Heart left ventricle (tissue), 16 donors: ENCODE measurements at regions not wholly inside any gene's neighbourhood (a gene's known extent, or its start where the extent isn't known, plus 50 kb on each side); places are given as distances from the start of the nearest gene placed in this dataset.

ENCODE experiments used
- ATAC-seq, 4 donors: fragments of 200-7000 bp; cut with Tn5 transposase; one replicate each; pipeline ENCODE4 v1.9.1; 2020 to 2022; ENCODE audit warnings: moderate library complexity in 4 of 4, mild to moderate bottlenecking in 3 of 4, moderate number of reproducible peaks in 1 of 4
- DNase-seq, 5 donors: peaks; one replicate each; pipeline ENCODE4 v3.0.0-alpha.2; 2020
- H3K27ac ChIP-seq, 12 donors: fragments of 200-600 bp; sonication (generic) in 4 of 12; one replicate each; pipeline versions ENCODE4 v1.5.0 to v1.8.0; 2016 to 2022; ENCODE audit warnings: mild to moderate bottlenecking in 2 of 12
- H3K27me3 ChIP-seq, 9 donors: fragments of 200-600 bp; sonication (generic) in 2 of 9; one replicate each; pipeline versions ENCODE4 v1.5.1 to v1.8.0; 2016 to 2022; ENCODE audit warnings: mild to moderate bottlenecking in 3 of 9
- H3K36me3 ChIP-seq, 9 donors: fragments of 200-600 bp; sonication (generic) in 2 of 9; one replicate each; pipeline versions ENCODE4 v1.5.0 to v1.8.0; 2018 to 2022; ENCODE audit warnings: mild to moderate bottlenecking in 2 of 9
- H3K4me1 ChIP-seq, 12 donors: fragments of 200-600 bp; sonication (generic) in 4 of 12; one replicate each; pipeline versions ENCODE4 v1.5.0 to v1.8.0; 2016 to 2022; ENCODE audit warnings: mild to moderate bottlenecking in 3 of 12
- H3K4me3 ChIP-seq, 12 donors: fragments of 200-600 bp; sonication (generic) in 4 of 12; one replicate each; pipeline versions ENCODE4 v1.5.0 to v1.8.0; 2017 to 2022; ENCODE audit warnings: mild to moderate bottlenecking in 9 of 12, moderate library complexity in 4 of 12
- H3K9me3 ChIP-seq, 12 donors: fragments of 200-600 bp; sonication (generic) in 4 of 12; one replicate each; pipeline versions ENCODE4 v1.5.0 to v1.8.0; 2016 to 2022; ENCODE audit warnings: mild to moderate bottlenecking in 1 of 12
- CTCF ChIP-seq, 12 donors: fragments of 200-600 bp; sonication (generic) in 4 of 12; IDR thresholded peaks; one replicate each; pipeline versions ENCODE4 v1.5.0 to v1.8.0; 2018 to 2022; ENCODE audit warnings: antibody characterized with exemption in 12 of 12, mild to moderate bottlenecking in 5 of 12
- POLR2A ChIP-seq, 2 donors: fragments of 450-650 bp; IDR thresholded peaks; one replicate each; pipeline ENCODE4 v1.6.1; 2017; ENCODE audit warnings: antibody characterized with exemption in 2 of 2, mild to moderate bottlenecking in 2 of 2, moderate library complexity in 2 of 2
- WGBS, 4 donors: extraction: QIAGEN DNeasy Blood & Tissue Kit in 2 of 4; methylation state at CpG; one replicate each; pipeline versions ENCODE4 v1.1.5 to v1.1.7; 2013 to 2018; 5-methylcytosine and 5-hydroxymethylcytosine counted together
- intact Hi-C, 10 donors: fragments of 100-400 bp; cut with DNase I; formaldehyde crosslinking; loops; one replicate each; pipeline versions ENCODE4 v1.11.1 to v1.14.2; 2022
- donor health status: ischemic (EF 13 %, LVEDD 7.1; RV severe dilation, severe dysfunction).
- donor health status: healthy with polysubstance abuse.
- donor health status: DM: no; HTN: yes; CAD: no.
- donor health status: DM: no; HTN: no; CAD: no.
- donor health status: ischemic (EF 25% LVEDD 6.9; RV normal size, moderate dysfunction).
- donor health status: ischemic (EF 25% LVEDD 5.7; RV mildly dilated, moderate dysfunction).
- donor health status: healthy.
- donor health status: DM: yes; HTN: yes; CAD: no.
- donor health status: ischemic (EF 35%, LVEDD 5.7; RV mildly dilated, moderate dysfunction).
- donor health status: nonischemic (EF 11% LVEDD 7.7; RV severe dilation, severe dysfunction).
- donor health status: DM: yes; HTN: yes; CAD: no.
- donor health status: PGD.
- donor health status: ischemic (EF 29% LVEDD 5.4; RV normal size, mild dysfunction).
- donor health status: nonischemic (EF 23%, LVEDD 6.1; RV moderate dilation, normal function).

- TF ChIP-seq POLR2A (IDR thresholded peaks at IDR 0.05) (no peak), CTCF (IDR thresholded peaks at IDR 0.05) (no peak)
- 67 to 80% (median 70%) methylated on average over 2 of the region's 2 CpGs for WGBS, 4 donors
- Histone ChIP-seq H3K27me3 (no peaks in the 10 kb centered on the region), H3K4me3 (no peak overlapping the region), H3K36me3 (no peaks in the 10 kb centered on the region), H3K4me1 (no peaks in the 10 kb centered on the region), H3K27ac (no peak overlapping the region), H3K9me3 (peaks cover 0 to 5% (median 0%) of the 10 kb centered on the region in 12 donors)
- intact Hi-C loops = no loop called here
- ATAC-seq (no peak), DNase-seq (no peak)
These were observed 262.5 kb upstream of the GNAI1 start for GRCh38 chr7:79872176-79872575.

GRCh38 chr7:79868010-79868409 is 266.6 kb upstream of the GNAI1 start:
- no peaks in the 10 kb centered on the region for H3K27me3 ChIP-seq
- no peak for DNase-seq
- no peak overlapping the region for H3K27ac ChIP-seq
- TF ChIP-seq POLR2A (IDR thresholded peaks at IDR 0.05) (no peak), CTCF (IDR thresholded peaks at IDR 0.05) (no peak)
- no peak for ATAC-seq
- no peaks in the 10 kb centered on the region for H3K4me1 ChIP-seq
- intact Hi-C loops = no loop called here
- H3K36me3 ChIP-seq = no peaks in the 10 kb centered on the region
- WGBS, 4 donors = 43 to 59% (median 53%) methylated on average over 3 of the region's 3 CpGs
- H3K9me3 ChIP-seq = peaks cover 0 to 8% (median 0%) of the 10 kb centered on the region in 12 donors
- H3K4me3 ChIP-seq = no peak overlapping the region

GRCh38 chr7:79862447-79863210 is 272.0 kb upstream of the GNAI1 start:
- H3K9me3 ChIP-seq = peaks cover 0 to 3% (median 0%) of the 10 kb centered on the region in 12 donors
- intact Hi-C loops = no loop called here
- no peak for TF ChIP-seq CTCF (IDR thresholded peaks at IDR 0.05)
- TF ChIP-seq POLR2A (IDR thresholded peaks at IDR 0.05) = no peak
- H3K27ac ChIP-seq = no peak overlapping the region
- H3K4me3 ChIP-seq = no peak overlapping the region
- ATAC-seq (no peak), DNase-seq (no peak)
- WGBS, 4 donors = 70 to 82% (median 76%) methylated on average over 5 of the region's 5 CpGs
- no peaks in the 10 kb centered on the region for H3K27me3 ChIP-seq
- H3K36me3 ChIP-seq = no peaks in the 10 kb centered on the region
- H3K4me1 ChIP-seq = no peaks in the 10 kb centered on the region

- H3K27ac ChIP-seq = no peak overlapping the region
- no peak for DNase-seq
These were observed 279.5 kb upstream of the GNAI1 start for GRCh38 chr7:79855172-79855571.

More at GRCh38 chr7:79855172-79855571, 279.5 kb upstream of the GNAI1 start:
- Histone ChIP-seq H3K4me1 (no peaks in the 10 kb centered on the region), H3K9me3 (no peaks in the 10 kb centered on the region), H3K4me3 (no peak overlapping the region), H3K36me3 (no peaks in the 10 kb centered on the region), H3K27me3 (no peaks in the 10 kb centered on the region)
- no peak for ATAC-seq
- 72 to 88% (median 81%) methylated on average over 1 of the region's 1 CpG for WGBS, 4 donors
- intact Hi-C loops = no loop called here
- no peak for TF ChIP-seq CTCF (IDR thresholded peaks at IDR 0.05)
